ENCODE measurements at regions not wholly inside any gene's neighbourhood (a gene's known extent, or its start where the extent isn't known, plus 50 kb on each side); places are given as distances from the start of the nearest gene placed in this dataset.

DNA sequence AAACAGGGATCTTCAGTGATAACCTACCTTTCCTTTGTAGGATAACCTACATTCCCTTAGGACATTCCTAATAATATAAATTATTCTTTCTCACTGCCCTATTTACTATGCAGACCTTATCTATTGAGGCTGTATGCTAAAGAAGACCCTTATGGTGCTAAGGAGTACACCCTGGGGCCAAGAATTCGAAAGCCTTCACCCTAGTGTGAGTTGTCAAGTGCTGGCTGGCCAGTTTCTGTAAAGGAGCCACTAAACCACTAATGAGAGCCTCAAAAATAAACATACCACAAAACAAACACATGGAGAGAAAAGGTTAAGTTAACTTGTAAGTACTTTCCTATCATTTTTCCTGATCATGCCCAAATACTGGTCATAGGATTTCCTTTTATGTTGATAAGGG lies 315.0 kb upstream of the CAMK1G start:
- Mint-ChIP-seq H3K9me3 (no peaks in the 10 kb centered on the region), H3K36me3 (ENCODE audit: low read depth) (no peaks in the 10 kb centered on the region), H3K4me1 (peaks cover 25% of the 10 kb centered on the region), H3K27ac (no peak overlapping the region), H3K4me3 (no peak overlapping the region), H3K27me3 (ENCODE audit: insufficient read depth) (peaks cover 3% of the 10 kb centered on the region)
- H3K36me3 ChIP-seq (ENCODE audit: control insufficient read depth, insufficient read depth, low read length): no peaks in the 10 kb centered on the region
- H3K9me3 ChIP-seq (ENCODE audit: control insufficient read depth, low read length): peaks cover 2% of the 10 kb centered on the region
- TF ChIP-seq, protein P1, sequence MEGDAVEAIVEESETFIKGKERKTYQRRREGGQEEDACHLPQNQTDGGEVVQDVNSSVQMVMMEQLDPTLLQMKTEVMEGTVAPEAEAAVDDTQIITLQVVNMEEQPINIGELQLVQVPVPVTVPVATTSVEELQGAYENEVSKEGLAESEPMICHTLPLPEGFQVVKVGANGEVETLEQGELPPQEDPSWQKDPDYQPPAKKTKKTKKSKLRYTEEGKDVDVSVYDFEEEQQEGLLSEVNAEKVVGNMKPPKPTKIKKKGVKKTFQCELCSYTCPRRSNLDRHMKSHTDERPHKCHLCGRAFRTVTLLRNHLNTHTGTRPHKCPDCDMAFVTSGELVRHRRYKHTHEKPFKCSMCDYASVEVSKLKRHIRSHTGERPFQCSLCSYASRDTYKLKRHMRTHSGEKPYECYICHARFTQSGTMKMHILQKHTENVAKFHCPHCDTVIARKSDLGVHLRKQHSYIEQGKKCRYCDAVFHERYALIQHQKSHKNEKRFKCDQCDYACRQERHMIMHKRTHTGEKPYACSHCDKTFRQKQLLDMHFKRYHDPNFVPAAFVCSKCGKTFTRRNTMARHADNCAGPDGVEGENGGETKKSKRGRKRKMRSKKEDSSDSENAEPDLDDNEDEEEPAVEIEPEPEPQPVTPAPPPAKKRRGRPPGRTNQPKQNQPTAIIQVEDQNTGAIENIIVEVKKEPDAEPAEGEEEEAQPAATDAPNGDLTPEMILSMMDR (conservative IDR thresholded peaks at IDR 0.05): no peak
- DNase-seq: peak; percentile 55
- 54% methylated on average over 1 of the region's 1 CpG; no CpG with 5 or more reads in 1 of the 2 experiments for WGBS, 2 experiments (ENCODE audit: insufficient coverage in 1 of 2, insufficient read length in 1 of 2)
- H3K27me3 ChIP-seq (ENCODE audit: control insufficient read depth, insufficient read depth, low read length, poor library complexity, severe bottlenecking): no peaks in the 10 kb centered on the region
- no peak overlapping the region for H3K4me3 ChIP-seq (ENCODE audit: low read length)
- peaks cover 7% of the 10 kb centered on the region for H3K4me1 ChIP-seq (ENCODE audit: control insufficient read depth, insufficient read depth, low read length)
- no peak overlapping the region for H3K27ac ChIP-seq (ENCODE audit: low read depth, low read length)
- no peak overlapping the region for H3K9ac ChIP-seq (ENCODE audit: extremely low read depth, low read length, poor library complexity, severe bottlenecking)

- Histone ChIP-seq H3K4me1 (ENCODE audit: control insufficient read depth, insufficient read depth, low read length) (no peaks in the 10 kb centered on the region), H3K27me3 (ENCODE audit: control insufficient read depth, insufficient read depth, low read length, poor library complexity, severe bottlenecking) (no peaks in the 10 kb centered on the region), H3K4me3 (ENCODE audit: low read length) (no peak overlapping the region), H3K36me3 (ENCODE audit: control insufficient read depth, insufficient read depth, low read length) (no peaks in the 10 kb centered on the region), H3K9ac (ENCODE audit: extremely low read depth, low read length, poor library complexity, severe bottlenecking) (no peak overlapping the region), H3K9me3 (ENCODE audit: control insufficient read depth, low read length) (peaks cover 21% of the 10 kb centered on the region), H3K27ac (ENCODE audit: low read depth, low read length) (no peak overlapping the region)
- Mint-ChIP-seq H3K4me1 (no peaks in the 10 kb centered on the region), H3K27me3 (ENCODE audit: insufficient read depth) (no peaks in the 10 kb centered on the region), H3K4me3 (no peak overlapping the region), H3K9me3 (peaks cover 18% of the 10 kb centered on the region), H3K36me3 (ENCODE audit: low read depth) (peaks cover 14% of the 10 kb centered on the region), H3K27ac (no peak overlapping the region)
- no peak for DNase-seq
- TF ChIP-seq, protein P1 (conservative IDR thresholded peaks at IDR 0.05): no peak
- 100% methylated on average over 2 of the region's 3 CpGs; no CpG with 5 or more reads in 1 of the 2 experiments for WGBS, 2 experiments (ENCODE audit: insufficient coverage in 1 of 2, insufficient read length in 1 of 2)
Observed at GRCh38 chr1:209276321-209276720, 307.2 kb upstream of the CAMK1G start.

DNA sequence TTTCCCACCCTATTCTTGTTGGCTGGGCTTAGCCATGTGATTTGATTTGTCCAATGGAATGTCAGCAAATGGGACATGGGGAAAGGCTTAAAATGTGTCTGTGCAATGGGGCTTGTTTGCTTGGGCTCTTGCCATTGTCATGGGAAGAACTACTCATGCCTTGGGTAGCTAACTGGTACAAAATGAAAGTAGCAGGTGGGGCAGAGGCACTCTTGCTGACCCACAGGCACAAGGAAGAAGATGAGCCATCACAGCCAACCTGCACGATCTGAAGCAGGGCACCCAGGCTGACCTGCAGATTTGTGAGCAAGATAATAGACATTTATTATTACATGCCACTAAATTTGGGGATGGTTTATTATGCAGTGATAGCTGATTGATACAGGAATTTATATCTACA lies 305.9 kb upstream of the CAMK1G start:
- no peaks in the 10 kb centered on the region for H3K27me3 ChIP-seq (ENCODE audit: control insufficient read depth, insufficient read depth, low read length, poor library complexity, severe bottlenecking)
- no peak for DNase-seq
- no peak overlapping the region for H3K4me3 Mint-ChIP-seq
- peaks cover 21% of the 10 kb centered on the region for H3K9me3 ChIP-seq (ENCODE audit: control insufficient read depth, low read length)
- no peak overlapping the region for H3K9ac ChIP-seq (ENCODE audit: extremely low read depth, low read length, poor library complexity, severe bottlenecking)
- no peaks in the 10 kb centered on the region for H3K4me1 Mint-ChIP-seq
- WGBS, 2 experiments (ENCODE audit: insufficient coverage in 1 of 2, insufficient read length in 1 of 2): 100% methylated on average over 1 of the region's 1 CpG; no CpG with 5 or more reads in 1 of the 2 experiments
- H3K27ac ChIP-seq (ENCODE audit: low read depth, low read length): no peak overlapping the region
- H3K4me3 ChIP-seq (ENCODE audit: low read length): no peak overlapping the region
- no peaks in the 10 kb centered on the region for H3K4me1 ChIP-seq (ENCODE audit: control insufficient read depth, insufficient read depth, low read length)
- peaks cover 18% of the 10 kb centered on the region for H3K9me3 Mint-ChIP-seq
- H3K27me3 Mint-ChIP-seq (ENCODE audit: insufficient read depth): no peaks in the 10 kb centered on the region
- TF ChIP-seq, protein P1 (conservative IDR thresholded peaks at IDR 0.05): no peak
- H3K36me3 Mint-ChIP-seq (ENCODE audit: low read depth): peaks cover 14% of the 10 kb centered on the region
- no peaks in the 10 kb centered on the region for H3K36me3 ChIP-seq (ENCODE audit: control insufficient read depth, insufficient read depth, low read length)
- H3K27ac Mint-ChIP-seq: no peak overlapping the region

Measured in endodermal cell (in vitro differentiated cells).